ENCODE measurements at regions not wholly inside any gene's neighbourhood (a gene's known extent, or its start where the extent isn't known, plus 50 kb on each side); places are given as distances from the start of the nearest gene placed in this dataset.

GRCh38 chr4:64545593-64545992, 136.3 kb upstream of the TECRL start:
- no peak for DNase-seq

DNA sequence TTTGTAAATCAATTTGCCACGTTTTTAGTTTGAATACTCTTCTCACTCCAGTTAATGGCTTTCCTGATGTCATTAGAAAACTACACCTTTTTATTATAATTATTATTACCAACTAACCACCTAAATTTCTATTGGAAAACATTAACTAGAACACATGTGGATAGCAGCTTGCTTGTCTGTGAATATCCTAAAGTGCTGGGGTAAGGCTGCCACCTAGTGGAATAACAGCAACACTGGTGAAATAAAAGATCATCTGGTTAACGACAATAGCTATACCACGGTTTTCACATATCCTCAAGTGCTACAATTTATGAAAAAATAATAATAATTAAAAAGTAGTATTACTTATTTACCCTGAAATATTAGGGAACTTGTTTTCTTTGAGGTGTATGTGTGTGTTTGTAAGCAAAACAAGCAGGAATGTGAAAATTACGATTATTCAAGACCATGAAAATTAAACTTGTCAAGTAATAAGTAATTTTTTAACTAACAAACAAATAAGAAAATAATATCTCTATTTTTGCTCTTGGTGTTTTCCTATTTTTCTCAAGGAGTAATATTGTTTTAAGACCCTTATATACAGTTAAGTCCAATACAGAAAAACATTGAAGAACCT, 130.1 kb upstream of the TECRL start:
- peak; percentile 45 for DNase-seq

DNA sequence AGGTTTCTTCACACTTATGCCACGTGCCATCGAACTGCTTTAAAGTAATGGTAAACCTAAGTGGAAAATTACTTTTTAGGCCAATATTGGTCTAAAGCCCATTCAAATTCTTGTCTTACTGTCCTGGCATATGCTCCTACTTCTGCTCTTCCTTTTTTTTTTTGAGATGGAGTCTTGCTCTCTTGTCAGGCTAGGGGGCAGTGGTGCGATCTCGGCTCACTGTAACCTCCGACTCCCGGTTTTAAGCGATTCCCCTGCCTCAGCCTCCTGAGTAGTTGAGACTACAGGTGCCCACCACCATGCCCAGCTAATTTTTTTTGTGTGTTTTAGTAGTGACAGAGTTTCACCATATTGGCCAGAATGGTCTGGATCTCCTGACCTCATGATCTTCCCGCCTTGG, 129.0 kb upstream of the TECRL start:
- no peak for DNase-seq

DNA sequence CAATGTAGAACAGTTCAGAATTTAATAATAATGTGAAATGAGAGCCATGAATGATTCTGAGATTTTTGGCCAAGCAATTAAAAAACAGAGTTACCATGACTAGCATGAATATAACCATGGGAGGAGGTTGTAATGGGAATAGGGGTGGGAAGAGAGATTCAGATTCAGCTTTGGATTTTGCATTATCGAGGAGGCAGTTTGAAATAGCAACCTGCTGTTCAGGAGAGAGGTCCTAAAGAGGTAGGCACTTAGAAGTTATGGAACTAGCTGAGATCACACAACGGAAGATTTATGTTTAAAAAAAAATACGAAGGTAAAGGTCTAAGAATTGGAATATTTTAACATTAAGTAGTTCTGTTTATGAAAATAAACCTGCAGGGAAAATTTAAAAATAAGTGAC, 124.4 kb upstream of the TECRL start:
- DNase-seq, result no peak

- no peak for DNase-seq
Measured at GRCh38 chr4:64533159-64533558, 123.9 kb upstream of the TECRL start.

- no peak for DNase-seq
Measured at GRCh38 chr4:64520421-64520820, 111.2 kb upstream of the TECRL start.

GRCh38 chr4:64518600-64518999, 109.3 kb upstream of the TECRL start:
- DNase-seq, result no peak

- no peak for DNase-seq
Measured at GRCh38 chr4:64516176-64516575, 106.9 kb upstream of the TECRL start.

GRCh38 chr4:64508089-64508488, 98.8 kb upstream of the TECRL start:
- DNase-seq, result no peak

DNA sequence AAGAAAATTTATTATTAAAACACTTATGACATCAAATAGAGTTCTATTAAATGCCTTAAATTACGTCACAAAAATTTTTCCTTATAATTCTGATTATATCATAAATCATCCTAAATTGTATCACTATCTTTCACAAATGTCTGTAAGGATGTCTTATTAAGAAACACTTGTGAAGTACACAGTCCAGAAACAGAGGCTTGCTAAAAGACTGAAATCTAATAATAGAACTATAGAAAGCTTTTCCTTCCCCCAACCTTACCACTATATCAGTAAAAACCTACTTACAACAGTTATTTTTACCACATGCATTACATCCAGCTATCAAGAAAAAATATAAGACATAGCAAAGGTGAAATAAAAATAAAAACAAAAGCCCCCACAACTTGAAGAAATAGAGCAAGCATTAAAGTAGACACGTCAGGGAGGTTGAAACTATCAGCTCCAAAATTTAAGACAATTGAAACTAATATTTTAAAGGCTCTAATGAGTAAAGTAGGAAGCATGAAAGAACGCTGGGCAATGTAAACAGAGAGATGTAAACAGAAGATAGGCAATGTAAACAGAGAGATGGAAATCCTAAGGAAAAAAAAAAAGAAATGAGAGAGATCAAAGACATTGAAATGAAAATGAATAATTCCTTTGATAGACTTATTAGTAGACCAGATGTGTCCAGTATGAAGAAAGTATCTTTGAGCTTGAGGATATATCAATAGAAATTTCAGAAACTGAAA, 94.9 kb upstream of the TECRL start:
- DNase-seq, result no peak

DNA sequence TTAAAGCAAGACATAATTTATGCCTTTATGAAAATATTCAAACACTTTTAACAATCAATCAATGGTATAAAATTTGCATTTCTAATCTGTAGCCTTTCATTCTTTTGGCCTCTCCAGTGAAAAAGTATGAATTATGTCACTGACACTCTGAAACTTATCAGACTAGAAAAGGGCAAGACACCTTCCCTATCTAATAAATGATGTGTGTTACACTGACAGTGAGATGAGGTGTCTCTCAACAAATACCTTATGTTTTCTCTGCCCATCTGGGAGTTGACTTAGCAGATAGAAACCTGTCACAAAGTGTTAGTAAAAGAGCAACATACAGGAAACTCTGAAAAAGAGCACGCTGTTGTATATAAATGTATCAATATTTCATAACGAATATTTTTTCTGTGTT, 94.2 kb upstream of the TECRL start:
- DNase-seq, result no peak

DNA sequence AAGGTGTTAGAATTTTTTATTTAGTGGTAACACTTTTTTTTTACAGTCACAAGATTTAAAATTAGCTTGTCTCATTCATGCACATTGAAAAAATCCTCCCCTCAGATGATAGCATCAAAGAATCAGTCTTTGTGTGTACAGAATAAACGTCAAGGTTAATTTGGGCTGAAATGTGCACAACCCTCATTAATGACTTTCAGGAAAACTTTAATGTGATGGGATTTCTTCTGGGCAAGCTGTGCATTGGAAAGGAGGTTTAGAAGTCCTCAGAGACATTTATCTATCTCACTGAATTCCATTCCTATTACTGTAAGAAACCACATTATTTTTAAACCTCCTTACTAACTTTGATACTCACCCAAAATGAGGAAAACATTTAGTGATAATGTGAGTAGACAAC, 88.2 kb upstream of the TECRL start:
- DNase-seq, result no peak

DNA sequence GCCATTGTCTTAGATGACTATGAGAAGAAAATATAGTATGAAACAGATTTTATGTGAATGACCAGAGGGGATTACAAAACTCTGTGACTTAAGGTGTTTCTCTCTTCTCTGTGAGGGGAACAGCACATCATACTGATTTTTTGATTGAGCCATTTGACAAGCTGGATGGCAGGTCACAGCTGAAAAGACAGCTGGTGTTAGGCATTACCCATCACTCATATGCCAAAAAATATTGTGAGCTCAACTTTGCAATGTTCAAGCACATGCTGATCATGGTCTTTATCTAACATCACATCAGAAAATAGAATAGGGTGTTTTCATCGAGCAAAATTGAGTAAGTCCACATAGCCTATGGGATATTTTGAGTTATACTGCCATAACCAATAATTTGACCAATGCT, 86.7 kb upstream of the TECRL start:
- DNase-seq, result no peak

- no peak for DNase-seq
Measured at GRCh38 chr4:64489628-64490027, 80.4 kb upstream of the TECRL start.

- no peak for DNase-seq
Measured at GRCh38 chr4:64479338-64479737, 70.1 kb upstream of the TECRL start.

DNA sequence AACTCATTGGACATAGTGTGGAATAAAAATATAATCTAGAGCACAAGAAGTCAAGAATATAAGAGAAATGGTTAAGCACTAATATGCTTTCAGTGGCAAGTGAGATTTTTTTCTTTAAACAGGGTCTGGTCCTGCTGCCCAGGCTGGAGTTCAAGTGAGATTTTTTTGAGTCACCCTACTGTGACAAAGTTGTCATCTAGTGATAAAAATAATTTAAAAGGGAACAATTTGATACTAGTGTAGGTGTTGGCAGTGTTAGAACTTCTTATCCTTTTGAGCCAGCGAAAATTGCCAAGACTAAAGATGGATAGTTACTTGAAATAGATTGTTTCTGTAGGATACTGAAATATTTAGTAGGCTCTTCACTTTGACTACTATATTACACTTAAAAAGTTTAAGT, 67.9 kb upstream of the TECRL start:
- no peak for DNase-seq

DNA sequence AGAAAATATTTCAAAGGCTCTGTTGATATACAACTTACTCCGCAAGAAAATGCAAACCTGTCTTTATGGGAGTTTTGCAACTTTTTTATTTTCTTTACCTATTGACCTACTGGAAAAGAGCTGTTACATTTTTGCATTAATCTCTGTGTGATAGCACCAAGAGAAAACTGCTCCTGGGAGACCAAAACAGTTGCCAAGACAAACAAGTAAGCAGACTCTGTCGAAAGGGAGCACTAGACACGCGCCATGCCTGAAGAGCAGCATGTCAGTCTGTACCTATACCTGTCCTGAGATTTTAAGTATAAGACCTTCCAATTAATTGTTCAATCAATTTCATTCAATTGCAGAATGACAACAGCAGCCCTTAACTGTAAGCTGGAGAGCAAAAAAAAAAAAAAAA, 56.0 kb upstream of the TECRL start:
- DNase-seq, result no peak

GRCh38 chr4:64464581-64464980, 55.3 kb upstream of the TECRL start:
- no peak for DNase-seq

All from DMS 273 treated with DMSO at 0.1 percent for 48 hours (cell line).